Activated CD4-positive, alpha-beta T cell treated with anti-CD3 and anti-CD28 coated beads, Interleukin-2, amount 10 ng/mL, durations not matched to agents 7 days and 5 days (primary cell): ENCODE measurements at regions not wholly inside any gene's neighbourhood (a gene's known extent, or its start where the extent isn't known, plus 50 kb on each side); places are given as distances from the start of the nearest gene placed in this dataset.

Source experiments
- CTCF ChIA-PET: fragments of 350-600 bp; sonication (Branson Sonifier 250); formaldehyde crosslinking; loops from one replicate; lab custom pipeline; 2021; ENCODE audit warnings: antibody characterized with exemption; lab: Charles Lee
- POLR2A ChIA-PET: fragments of 350-600 bp; sonication (Branson Sonifier 250); formaldehyde crosslinking; loops from one replicate; lab custom pipeline; 2021; ENCODE audit warnings: antibody characterized with exemption; lab: Charles Lee
- DNase-seq: peaks from one replicate; pipeline ENCODE4 v3.0.0-alpha.2; 2020
- H3K27ac Mint-ChIP-seq: one replicate; pipeline ENCODE4 v1.8.0; 2021; ENCODE audit warnings: mild to moderate bottlenecking, moderate library complexity, mixed read lengths
- H3K27me3 Mint-ChIP-seq: one replicate; pipeline ENCODE4 v1.8.0; 2021; ENCODE audit warnings: mixed read lengths
- H3K36me3 Mint-ChIP-seq: one replicate; pipeline ENCODE4 v1.8.0; 2021; ENCODE audit warnings: low read depth, mixed read lengths
- H3K4me1 Mint-ChIP-seq: one replicate; pipeline ENCODE4 v1.8.0; 2021; ENCODE audit warnings: mixed read lengths
- H3K4me3 Mint-ChIP-seq: one replicate; pipeline ENCODE4 v1.8.0; 2021; ENCODE audit warnings: mild to moderate bottlenecking, moderate library complexity, mixed read lengths
- H3K9me3 Mint-ChIP-seq: one replicate; pipeline ENCODE4 v1.8.0; 2021; ENCODE audit warnings: mixed read lengths

DNA sequence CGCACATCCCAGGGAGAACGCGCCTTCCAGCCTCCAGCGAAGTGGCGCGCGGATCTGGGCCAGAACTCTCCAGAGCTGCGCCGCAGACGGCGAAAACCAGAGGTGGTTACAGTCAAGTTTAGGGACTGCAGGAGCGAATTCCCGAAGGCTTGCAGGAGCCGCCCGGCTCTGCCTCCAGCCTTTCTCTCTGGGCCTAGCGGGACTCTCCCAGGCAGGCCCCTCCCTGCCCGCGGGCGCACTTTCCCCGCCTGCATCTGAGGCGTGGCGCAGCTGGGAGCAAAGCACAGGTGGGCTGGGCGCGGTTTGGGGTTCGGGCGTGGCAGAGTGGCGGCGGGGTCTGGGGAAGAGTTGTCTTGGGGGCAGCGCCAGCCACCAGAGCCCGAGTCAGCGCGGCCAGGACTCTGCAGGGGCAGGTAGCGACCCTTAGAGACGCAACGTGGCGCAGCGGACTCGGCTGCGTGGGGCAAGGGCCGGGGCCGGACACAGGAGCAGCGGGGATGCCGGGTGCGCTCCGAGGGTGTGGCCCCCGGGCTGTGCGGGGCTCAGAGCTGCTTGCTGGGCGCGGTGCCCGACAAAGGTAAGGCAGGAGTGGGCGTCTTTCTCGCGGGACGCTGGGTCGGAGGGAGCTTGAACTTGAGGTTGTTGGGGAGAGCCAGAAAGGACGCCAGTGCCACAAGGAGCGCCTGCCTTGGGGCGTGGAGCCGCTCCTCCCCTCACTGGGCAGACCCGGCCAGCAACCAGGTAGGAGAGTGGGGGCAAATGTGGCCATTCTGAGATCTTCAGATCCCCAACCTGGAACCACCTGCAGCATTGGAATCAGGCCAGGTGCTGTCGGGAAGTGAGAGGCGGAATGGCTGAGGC lies 1126.0 kb downstream of the AACS start:
- Mint-ChIP-seq H3K27me3 (peaks cover 9% of the 10 kb centered on the region), H3K4me3 (no peak overlapping the region), H3K36me3 (no peaks in the 10 kb centered on the region), H3K27ac (no peak overlapping the region), H3K9me3 (peaks cover 4% of the 10 kb centered on the region), H3K4me1 (no peaks in the 10 kb centered on the region)
- DNase-seq: no peak
- ChIA-PET CTCF (no interaction called here), POLR2A (no interaction called here)

DNA sequence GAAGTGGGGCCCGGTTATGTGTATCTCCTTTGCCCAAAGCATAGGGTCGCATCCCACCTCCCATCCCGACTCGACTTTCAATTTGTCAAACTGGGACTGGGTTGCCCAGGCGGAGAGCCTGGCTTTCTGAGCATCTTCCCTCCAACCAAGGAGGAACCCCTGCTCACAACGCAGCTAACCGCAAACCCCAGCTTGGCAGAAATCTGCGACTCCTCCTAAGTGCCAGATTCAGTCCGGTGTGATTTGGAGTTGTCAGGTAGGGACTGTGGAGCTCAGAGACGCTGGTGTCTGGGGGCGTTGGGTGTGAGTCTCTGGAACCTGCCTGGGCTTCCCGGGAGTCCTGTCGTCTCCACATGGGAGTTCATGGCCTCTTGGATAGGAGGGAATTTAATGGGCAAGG lies 1126.7 kb downstream of the AACS start:
- H3K9me3 Mint-ChIP-seq: peaks cover 6% of the 10 kb centered on the region
- no peaks in the 10 kb centered on the region for H3K36me3 Mint-ChIP-seq
- CTCF ChIA-PET: no interaction called here
- H3K4me3 Mint-ChIP-seq: no peak overlapping the region
- peaks cover 9% of the 10 kb centered on the region for H3K27me3 Mint-ChIP-seq
- no peak overlapping the region for H3K27ac Mint-ChIP-seq
- no peaks in the 10 kb centered on the region for H3K4me1 Mint-ChIP-seq
- POLR2A ChIA-PET: no interaction called here
- no peak for DNase-seq

DNA sequence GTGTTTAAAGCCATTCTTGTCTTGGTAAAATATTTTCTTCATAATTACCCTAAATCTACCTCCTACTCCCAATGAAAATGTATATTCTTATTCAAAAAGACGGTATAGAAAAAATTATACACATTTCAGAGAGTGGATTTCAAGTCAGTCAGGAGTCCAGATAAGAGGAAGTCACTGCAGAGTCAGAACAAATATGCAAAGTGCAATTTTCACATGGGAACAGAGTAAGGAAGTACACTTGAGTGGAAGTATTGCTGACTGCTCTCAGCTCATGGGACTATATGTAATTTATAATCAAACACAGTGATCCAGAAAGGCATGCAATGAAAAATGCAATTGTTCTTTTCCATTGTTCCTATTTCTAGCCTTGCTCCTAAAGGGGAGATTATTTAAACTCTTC lies 1128.0 kb downstream of the AACS start:
- H3K27me3 Mint-ChIP-seq: peaks cover 9% of the 10 kb centered on the region
- DNase-seq: no peak
- H3K36me3 Mint-ChIP-seq: no peaks in the 10 kb centered on the region
- H3K4me1 Mint-ChIP-seq: no peaks in the 10 kb centered on the region
- no peak overlapping the region for H3K27ac Mint-ChIP-seq
- ChIA-PET CTCF (interaction anchor here (0.8 kb wide), 1 partner anchor 9 kb away, joined by 5 read pairs; no protein-coding TSS in a partner anchor), POLR2A (no interaction called here)
- H3K4me3 Mint-ChIP-seq: no peak overlapping the region
- peaks cover 6% of the 10 kb centered on the region for H3K9me3 Mint-ChIP-seq

DNA sequence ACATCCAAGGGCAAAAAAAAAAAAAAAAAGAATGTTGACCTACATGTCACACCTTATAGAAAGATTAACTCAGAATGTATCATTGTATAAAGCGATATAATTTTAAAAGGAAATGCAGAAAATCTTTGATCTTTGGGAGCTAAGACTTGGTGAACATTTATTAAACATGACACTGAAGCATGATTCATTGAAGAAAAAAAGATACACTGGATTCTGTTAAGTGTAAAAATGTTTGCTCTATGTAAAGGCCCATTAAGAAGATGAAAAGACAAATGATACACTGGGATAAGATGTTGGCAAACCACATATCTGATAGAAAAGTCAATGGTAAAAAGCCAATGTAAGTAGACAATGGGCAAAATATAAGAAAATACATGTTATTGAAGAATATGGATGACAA lies 1131.0 kb downstream of the AACS start:
- ChIA-PET CTCF (no interaction called here), POLR2A (no interaction called here)
- no peak overlapping the region for H3K4me3 Mint-ChIP-seq
- H3K9me3 Mint-ChIP-seq: peaks cover 6% of the 10 kb centered on the region
- no peaks in the 10 kb centered on the region for H3K36me3 Mint-ChIP-seq
- H3K27ac Mint-ChIP-seq: no peak overlapping the region
- DNase-seq: no peak
- H3K4me1 Mint-ChIP-seq: no peaks in the 10 kb centered on the region
- no peaks in the 10 kb centered on the region for H3K27me3 Mint-ChIP-seq

DNA sequence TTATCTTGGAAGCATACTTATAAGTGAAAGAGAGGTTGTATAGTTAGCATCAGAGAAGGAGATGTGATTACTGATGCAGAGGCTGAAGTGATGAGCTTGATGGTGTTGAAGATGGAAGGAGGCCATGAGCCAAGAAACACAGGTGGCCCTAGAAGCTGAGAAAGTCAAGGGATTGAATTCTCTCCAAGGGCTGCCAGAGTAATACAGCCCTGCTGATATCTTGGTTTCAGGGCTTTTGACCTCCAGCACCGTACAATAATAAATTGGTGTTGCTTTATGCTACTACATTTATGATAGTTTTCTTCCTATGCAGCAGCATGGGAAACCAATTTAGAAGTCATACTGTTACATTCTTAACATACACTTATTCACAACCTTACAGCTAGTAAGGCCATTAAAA lies 1133.3 kb downstream of the AACS start:
- CTCF ChIA-PET: no interaction called here
- H3K4me3 Mint-ChIP-seq: no peak overlapping the region

DNA sequence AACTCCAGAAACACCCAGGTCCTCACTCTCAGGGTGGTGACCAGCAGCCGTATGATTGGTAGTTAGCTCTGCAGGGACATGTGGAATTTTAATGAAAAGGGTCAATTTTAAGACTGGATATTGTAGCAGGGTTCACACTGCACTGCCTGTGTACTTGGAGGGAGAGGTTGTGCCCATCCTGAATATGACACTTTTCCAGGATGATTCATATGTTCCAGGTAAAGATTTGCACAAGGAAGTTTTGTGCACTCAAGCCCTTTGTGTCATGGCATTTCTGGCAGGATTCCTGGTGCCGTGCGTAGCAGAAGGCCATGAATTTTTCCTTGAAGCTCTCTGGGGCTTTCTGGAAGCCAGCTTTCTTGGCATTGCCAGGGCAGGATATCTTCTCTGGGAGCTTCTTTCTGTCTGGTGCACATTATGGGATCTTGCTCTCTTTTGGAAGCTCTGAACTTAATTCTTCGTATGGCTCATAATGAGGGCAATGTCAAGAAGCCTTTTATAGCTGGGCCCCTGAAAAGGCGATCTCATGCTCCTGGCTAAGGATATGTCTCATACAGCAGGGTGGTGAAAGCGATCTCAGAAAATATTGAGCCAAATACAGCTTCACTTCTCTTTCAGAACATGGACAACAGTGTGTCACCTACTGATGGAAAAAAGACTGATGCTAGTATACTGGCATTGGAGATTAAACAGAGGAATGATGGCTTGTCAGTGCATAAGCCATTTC lies 1133.9 kb downstream of the AACS start:
- no peak overlapping the region for H3K27ac Mint-ChIP-seq
- no peaks in the 10 kb centered on the region for H3K27me3 Mint-ChIP-seq
- peaks cover 6% of the 10 kb centered on the region for H3K9me3 Mint-ChIP-seq
- H3K4me3 Mint-ChIP-seq: no peak overlapping the region
- no peaks in the 10 kb centered on the region for H3K4me1 Mint-ChIP-seq
- no peaks in the 10 kb centered on the region for H3K36me3 Mint-ChIP-seq
- DNase-seq: no peak
- ChIA-PET POLR2A (no interaction called here), CTCF (interaction anchor here (0.6 kb wide), 1 partner anchor 1181 kb away, joined by 3 read pairs; no protein-coding TSS in a partner anchor)

More for the DNA sequence above, 1133.3 kb downstream of the AACS start:
- Mint-ChIP-seq H3K27ac (no peak overlapping the region), H3K27me3 (no peaks in the 10 kb centered on the region), H3K4me1 (no peaks in the 10 kb centered on the region), H3K36me3 (no peaks in the 10 kb centered on the region), H3K9me3 (peaks cover 6% of the 10 kb centered on the region)
- POLR2A ChIA-PET: no interaction called here
- no peak for DNase-seq

DNA sequence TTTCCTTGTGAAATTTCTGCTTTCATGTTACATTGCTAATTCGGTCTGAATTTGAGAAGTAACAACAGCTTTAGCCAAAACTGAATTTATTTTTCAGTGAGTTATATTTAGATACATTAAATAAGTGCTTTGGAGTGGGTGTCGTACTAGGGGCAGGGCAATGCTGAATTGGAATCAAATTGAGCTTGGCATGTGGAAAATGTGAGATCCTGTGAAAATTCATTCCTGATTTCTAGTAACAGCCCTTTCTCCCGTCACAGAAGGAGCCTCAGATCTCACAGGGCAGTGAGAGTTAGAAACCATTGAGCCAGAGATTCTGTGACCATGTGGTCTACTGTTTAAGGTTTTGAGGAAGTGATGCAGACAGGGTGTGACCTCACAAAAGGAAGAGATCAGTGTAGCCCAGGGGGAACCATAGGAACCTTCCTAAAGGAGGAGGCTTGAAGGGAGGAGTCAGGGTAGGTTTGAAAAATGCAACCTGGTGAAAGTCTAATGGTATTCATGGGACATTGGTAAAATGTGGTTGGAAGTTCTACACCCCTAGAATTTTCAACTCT lies 1136.8 kb downstream of the AACS start:
- Mint-ChIP-seq H3K36me3 (no peaks in the 10 kb centered on the region), H3K4me1 (no peaks in the 10 kb centered on the region), H3K27me3 (no peaks in the 10 kb centered on the region), H3K4me3 (no peak overlapping the region), H3K9me3 (no peaks in the 10 kb centered on the region), H3K27ac (no peak overlapping the region)
- POLR2A ChIA-PET: no interaction called here
- no peak for DNase-seq
- CTCF ChIA-PET: no interaction called here

DNA sequence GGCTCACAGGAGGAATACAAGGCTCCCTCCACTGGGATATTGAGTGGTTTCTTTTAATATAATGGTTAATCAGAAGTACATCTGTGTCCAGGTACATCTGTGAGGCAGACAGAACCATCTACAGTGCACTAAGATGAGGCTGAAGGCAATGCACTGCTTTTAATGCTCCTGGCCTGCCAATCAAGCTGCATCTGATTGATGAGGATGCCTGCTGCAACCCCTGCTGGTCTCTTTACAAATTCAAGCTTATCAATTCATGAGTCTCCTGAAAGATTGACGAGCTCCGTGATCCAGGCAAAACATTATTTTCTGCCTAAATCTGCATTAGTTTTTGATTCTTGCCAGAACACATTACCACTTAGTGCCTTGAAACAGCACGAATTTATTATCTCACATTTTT lies 1139.1 kb downstream of the AACS start:
- Mint-ChIP-seq H3K27me3 (no peaks in the 10 kb centered on the region), H3K4me3 (no peak overlapping the region), H3K36me3 (no peaks in the 10 kb centered on the region), H3K27ac (no peak overlapping the region), H3K9me3 (no peaks in the 10 kb centered on the region), H3K4me1 (no peaks in the 10 kb centered on the region)
- ChIA-PET POLR2A (no interaction called here), CTCF (no interaction called here)
- no peak for DNase-seq

DNA sequence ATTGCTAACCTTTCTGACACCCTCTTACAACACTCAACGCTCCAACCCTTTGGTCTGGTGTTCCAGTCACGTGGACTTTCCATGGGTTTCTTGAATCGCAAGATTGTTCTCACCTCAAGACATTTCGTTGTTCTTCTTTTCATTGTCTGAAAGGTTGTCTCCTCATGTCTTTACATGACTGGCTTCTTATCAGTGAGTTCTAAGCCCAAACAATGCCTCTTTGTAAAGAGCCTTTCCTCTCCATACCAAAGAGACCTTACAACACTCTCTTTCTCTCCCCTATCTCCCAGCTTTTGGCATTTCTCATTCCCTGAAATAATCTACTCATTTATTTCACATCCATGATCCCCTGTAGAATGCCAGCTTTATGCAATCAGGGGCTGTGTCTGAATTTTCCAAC lies 1144.8 kb downstream of the AACS start:
- H3K36me3 Mint-ChIP-seq: no peaks in the 10 kb centered on the region
- no peak overlapping the region for H3K4me3 Mint-ChIP-seq
- no peak for DNase-seq
- H3K27ac Mint-ChIP-seq: no peak overlapping the region
- no peaks in the 10 kb centered on the region for H3K9me3 Mint-ChIP-seq
- no peaks in the 10 kb centered on the region for H3K4me1 Mint-ChIP-seq
- ChIA-PET POLR2A (no interaction called here), CTCF (no interaction called here)
- no peaks in the 10 kb centered on the region for H3K27me3 Mint-ChIP-seq

DNA sequence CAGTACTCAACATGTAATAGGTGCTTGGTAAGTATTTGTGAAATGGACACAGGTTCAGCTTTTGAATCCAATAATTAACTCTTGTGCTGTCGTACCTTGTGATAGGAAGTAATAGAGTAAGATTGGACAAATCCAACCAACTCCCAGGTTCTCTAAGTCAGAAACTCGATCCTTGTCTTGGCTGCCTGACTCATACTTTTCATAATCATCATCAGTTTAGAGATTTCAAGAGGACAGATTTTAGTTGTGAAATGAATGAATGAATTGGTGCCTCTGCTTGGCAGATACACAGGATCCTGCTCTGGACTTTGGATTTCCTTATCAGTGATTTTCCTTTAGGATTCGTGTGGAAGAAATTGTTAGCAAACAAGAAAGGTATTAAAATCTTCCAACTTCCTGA lies 1145.2 kb downstream of the AACS start:
- POLR2A ChIA-PET: no interaction called here
- Mint-ChIP-seq H3K4me1 (no peaks in the 10 kb centered on the region), H3K27ac (no peak overlapping the region), H3K36me3 (no peaks in the 10 kb centered on the region), H3K4me3 (no peak overlapping the region), H3K9me3 (no peaks in the 10 kb centered on the region), H3K27me3 (no peaks in the 10 kb centered on the region)
- no peak for DNase-seq
- CTCF ChIA-PET: no interaction called here

DNA sequence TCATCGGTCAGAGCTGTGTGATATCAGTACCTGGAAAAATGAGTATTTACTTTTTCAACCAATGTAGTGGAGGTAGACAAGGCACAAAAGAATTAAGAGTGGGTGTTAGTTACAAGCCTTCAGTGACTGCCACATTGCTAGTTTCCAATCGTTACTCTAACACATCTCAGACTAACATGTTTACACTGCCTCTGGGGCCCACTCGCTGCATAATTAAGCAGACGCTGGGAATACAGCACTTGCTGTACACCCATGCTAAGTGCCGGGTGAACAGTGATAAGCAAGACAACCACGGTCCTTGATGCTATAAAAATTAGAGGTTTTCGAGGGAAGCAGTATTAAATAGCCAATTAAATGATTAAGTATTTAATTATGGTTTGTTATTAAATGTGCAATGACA lies 1147.6 kb downstream of the AACS start:
- H3K27me3 Mint-ChIP-seq: no peaks in the 10 kb centered on the region
- CTCF ChIA-PET: no interaction called here

DNA sequence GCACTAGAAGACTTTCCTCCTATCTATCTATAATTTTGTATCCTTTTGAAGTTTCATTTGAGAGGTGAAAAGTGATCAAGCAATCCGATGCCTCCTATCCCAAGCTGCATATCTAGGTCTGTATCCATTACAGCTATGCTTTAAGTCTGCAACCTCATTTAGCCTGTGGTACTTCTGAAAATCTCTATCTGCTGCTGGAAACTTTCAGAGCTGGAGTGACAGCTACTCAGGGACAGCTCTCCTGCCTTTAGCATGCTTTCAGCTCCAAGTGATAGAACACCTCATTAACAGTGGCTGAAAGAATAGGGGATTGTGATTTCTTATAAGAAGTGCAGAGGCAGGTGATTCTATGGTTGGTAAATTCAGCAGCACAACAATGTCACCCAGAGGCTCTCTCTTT lies 1153.5 kb downstream of the AACS start:
- no peaks in the 10 kb centered on the region for H3K36me3 Mint-ChIP-seq
- H3K9me3 Mint-ChIP-seq: no peaks in the 10 kb centered on the region
- DNase-seq: no peak
- POLR2A ChIA-PET: no interaction called here
- H3K4me1 Mint-ChIP-seq: no peaks in the 10 kb centered on the region
- H3K27ac Mint-ChIP-seq: no peak overlapping the region
- H3K27me3 Mint-ChIP-seq: no peaks in the 10 kb centered on the region
- no peak overlapping the region for H3K4me3 Mint-ChIP-seq
- CTCF ChIA-PET: no interaction called here

More for the DNA sequence above, 1147.6 kb downstream of the AACS start:
- POLR2A ChIA-PET: no interaction called here
- no peaks in the 10 kb centered on the region for H3K4me1 Mint-ChIP-seq
- H3K27ac Mint-ChIP-seq: no peak overlapping the region
- H3K9me3 Mint-ChIP-seq: no peaks in the 10 kb centered on the region
- H3K36me3 Mint-ChIP-seq: no peaks in the 10 kb centered on the region
- DNase-seq: no peak
- no peak overlapping the region for H3K4me3 Mint-ChIP-seq

DNA sequence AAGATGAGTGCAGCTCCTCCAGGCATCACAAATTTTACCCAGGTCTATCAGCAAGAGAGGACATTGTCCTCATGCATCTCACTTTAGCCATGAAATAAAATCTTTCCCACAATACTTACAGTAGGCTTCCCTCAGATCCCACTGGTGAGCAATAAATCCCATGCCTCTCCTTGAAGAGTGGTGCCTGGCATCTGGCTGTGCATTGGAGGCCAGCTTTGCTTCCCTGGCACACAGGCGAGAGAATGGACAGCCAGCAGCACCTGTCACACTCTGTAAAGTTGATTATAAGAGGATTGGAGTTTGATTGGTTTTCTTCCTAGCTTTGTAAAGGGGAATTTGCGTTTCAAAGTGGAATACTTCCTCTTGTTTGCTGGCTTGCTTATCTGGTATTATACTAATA lies 1153.9 kb downstream of the AACS start:
- no peaks in the 10 kb centered on the region for H3K9me3 Mint-ChIP-seq
- DNase-seq: no peak
- ChIA-PET CTCF (no interaction called here), POLR2A (no interaction called here)
- no peaks in the 10 kb centered on the region for H3K27me3 Mint-ChIP-seq
- no peaks in the 10 kb centered on the region for H3K36me3 Mint-ChIP-seq
- H3K4me3 Mint-ChIP-seq: no peak overlapping the region
- no peak overlapping the region for H3K27ac Mint-ChIP-seq
- H3K4me1 Mint-ChIP-seq: no peaks in the 10 kb centered on the region
